Activated T-cell treated with anti-CD3 and anti-CD28 coated beads, Interleukin-2, amount 50 U/mL, for 24 hours (primary cell): ENCODE measurements at regions not wholly inside any gene's neighbourhood (a gene's known extent, or its start where the extent isn't known, plus 50 kb on each side); places are given as distances from the start of the nearest gene placed in this dataset.

Experiments used
- DNase-seq: peaks from one replicate; pipeline ENCODE4 v3.0.0-alpha.2; 2020
- H3K27ac Mint-ChIP-seq: 2 replicates; pipeline ENCODE4 v1.8.0; 2020; ENCODE audit warnings: mild to moderate bottlenecking, mixed read lengths
- H3K27me3 Mint-ChIP-seq: 2 replicates; pipeline ENCODE4 v1.8.0; 2020; ENCODE audit warnings: mixed read lengths
- H3K36me3 Mint-ChIP-seq: 2 replicates; pipeline ENCODE4 v1.8.0; 2020; ENCODE audit warnings: low read depth, mixed read lengths
- H3K4me1 Mint-ChIP-seq: 2 replicates; pipeline ENCODE4 v1.8.0; 2020; ENCODE audit warnings: low read depth, mixed read lengths
- H3K4me3 Mint-ChIP-seq: 2 replicates; pipeline ENCODE4 v1.8.0; 2020; ENCODE audit warnings: mild to moderate bottlenecking, moderate library complexity, mixed read lengths
- H3K9me3 Mint-ChIP-seq: 2 replicates; pipeline ENCODE4 v1.8.0; 2020; ENCODE audit warnings: mixed read lengths

GRCh38 chr3:16114930-16115329 lies 59.5 kb upstream of the GALNT15 start:
- peaks cover 3% of the 10 kb centered on the region for H3K4me1 Mint-ChIP-seq
- H3K27me3 Mint-ChIP-seq: no peaks in the 10 kb centered on the region
- DNase-seq: no peak
- H3K36me3 Mint-ChIP-seq: no peaks in the 10 kb centered on the region
- H3K4me3 Mint-ChIP-seq: no peak overlapping the region
- H3K27ac Mint-ChIP-seq: no peak overlapping the region
- H3K9me3 Mint-ChIP-seq: peaks cover 5% of the 10 kb centered on the region

GRCh38 chr3:16118396-16118795 lies 56.1 kb upstream of the GALNT15 start:
- DNase-seq: no peak
- no peaks in the 10 kb centered on the region for H3K9me3 Mint-ChIP-seq
- no peak overlapping the region for H3K27ac Mint-ChIP-seq
- H3K4me1 Mint-ChIP-seq: peaks cover 3% of the 10 kb centered on the region
- no peak overlapping the region for H3K4me3 Mint-ChIP-seq
- H3K27me3 Mint-ChIP-seq: no peaks in the 10 kb centered on the region
- H3K36me3 Mint-ChIP-seq: no peaks in the 10 kb centered on the region

- Mint-ChIP-seq H3K4me1 (peaks cover 4% of the 10 kb centered on the region), H3K36me3 (no peaks in the 10 kb centered on the region), H3K4me3 (no peak overlapping the region), H3K27me3 (no peaks in the 10 kb centered on the region), H3K9me3 (no peaks in the 10 kb centered on the region), H3K27ac (no peak overlapping the region)
- DNase-seq: no peak
These were observed 54.6 kb upstream of the GALNT15 start for GRCh38 chr3:16119887-16120286.

- no peaks in the 10 kb centered on the region for H3K9me3 Mint-ChIP-seq
- H3K27ac Mint-ChIP-seq: no peak overlapping the region
- H3K36me3 Mint-ChIP-seq: no peaks in the 10 kb centered on the region
- peaks cover 5% of the 10 kb centered on the region for H3K4me1 Mint-ChIP-seq
- H3K27me3 Mint-ChIP-seq: no peaks in the 10 kb centered on the region
- H3K4me3 Mint-ChIP-seq: no peak overlapping the region
- no peak for DNase-seq
These were observed 53.1 kb upstream of the GALNT15 start for GRCh38 chr3:16121391-16121790.

- Mint-ChIP-seq H3K36me3 (no peaks in the 10 kb centered on the region), H3K9me3 (no peaks in the 10 kb centered on the region), H3K27me3 (no peaks in the 10 kb centered on the region), H3K4me1 (peaks cover 5% of the 10 kb centered on the region), H3K4me3 (no peak overlapping the region), H3K27ac (no peak overlapping the region)
- DNase-seq: no peak
These were observed 52.3 kb upstream of the GALNT15 start for GRCh38 chr3:16122155-16122554.

- H3K36me3 Mint-ChIP-seq: no peaks in the 10 kb centered on the region
These were observed 51.8 kb upstream of the GALNT15 start for GRCh38 chr3:16122661-16123060.

GRCh38 chr3:16124636-16125035 lies 49.8 kb upstream of the GALNT15 start:
- DNase-seq: no peak
- H3K9me3 Mint-ChIP-seq: no peaks in the 10 kb centered on the region
- no peak overlapping the region for H3K27ac Mint-ChIP-seq
- no peaks in the 10 kb centered on the region for H3K36me3 Mint-ChIP-seq
- no peaks in the 10 kb centered on the region for H3K27me3 Mint-ChIP-seq
- no peak overlapping the region for H3K4me3 Mint-ChIP-seq
- H3K4me1 Mint-ChIP-seq: peaks cover 5% of the 10 kb centered on the region

More at GRCh38 chr3:16122661-16123060, 51.8 kb upstream of the GALNT15 start:
- no peak for DNase-seq
- H3K27me3 Mint-ChIP-seq: no peaks in the 10 kb centered on the region
- H3K27ac Mint-ChIP-seq: no peak overlapping the region
- H3K4me1 Mint-ChIP-seq: peaks cover 5% of the 10 kb centered on the region
- H3K9me3 Mint-ChIP-seq: no peaks in the 10 kb centered on the region
- no peak overlapping the region for H3K4me3 Mint-ChIP-seq
